Nephron (organoid): ENCODE measurements at regions not wholly inside any gene's neighbourhood (a gene's known extent, or its start where the extent isn't known, plus 50 kb on each side); places are given as distances from the start of the nearest gene placed in this dataset.
"Not testable (repeated sequence)": the region's sequence is repeated elsewhere in the genome, so short reads cannot be mapped to it uniquely, and the experiment has no call there.

ENCODE experiments used
- H3K27ac Mint-ChIP-seq, 3 experiments: 2 replicates each; pipeline ENCODE4 v1.8.0; 2020; ENCODE audit warnings: mixed read lengths in 3 of 3, mild to moderate bottlenecking in 2 of 3, moderate library complexity in 1 of 3
- H3K27me3 Mint-ChIP-seq: 2 replicates; pipeline ENCODE4 v1.8.0; 2021; ENCODE audit warnings: low read depth, mild to moderate bottlenecking, moderate library complexity, mixed read lengths
- H3K36me3 Mint-ChIP-seq: 2 replicates; pipeline ENCODE4 v1.8.0; 2020; ENCODE audit warnings: low read depth, mixed read lengths
- H3K4me1 Mint-ChIP-seq: 2 replicates; pipeline ENCODE4 v1.8.0; 2020; ENCODE audit warnings: mixed read lengths
- H3K4me3 Mint-ChIP-seq, 3 experiments: 2 replicates each; pipeline ENCODE4 v1.8.0; 2020; ENCODE audit warnings: mild to moderate bottlenecking in 3 of 3, mixed read lengths in 3 of 3, moderate library complexity in 2 of 3
- H3K9me3 Mint-ChIP-seq: 2 replicates; pipeline ENCODE4 v1.8.0; 2020; ENCODE audit warnings: mixed read lengths
- TF ChIP-seq, protein P1 (sequence below), 3 experiments: fragments of 200-600 bp; sonication (generic); IDR thresholded peaks; one replicate each; pipeline ENCODE4 v1.5.0; 2021; ENCODE audit warnings: antibody characterized with exemption in 3 of 3; ENCODE audit not compliant: unreplicated experiment in 3 of 3

DNA sequence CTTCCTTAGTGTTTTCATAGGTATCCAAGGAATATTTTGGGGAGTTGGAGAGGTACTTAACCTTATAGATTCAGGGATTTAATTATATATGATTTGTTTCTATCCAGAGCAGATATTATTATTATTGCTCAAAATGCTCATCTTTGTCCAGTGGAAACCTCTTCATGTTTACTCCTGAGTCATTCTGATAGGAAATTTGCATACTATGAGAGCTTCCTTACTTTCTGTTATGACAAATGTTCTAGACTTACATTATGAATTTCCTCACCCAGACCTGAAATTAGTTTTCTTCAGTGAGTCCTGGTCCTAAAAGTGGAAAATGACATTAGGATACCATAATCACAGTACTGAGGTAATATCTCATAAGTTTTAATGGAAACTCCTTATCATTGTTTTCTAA is 57.5 kb upstream of the PLPPR5 start:
- Mint-ChIP-seq H3K4me1 (no peaks in the 10 kb centered on the region), H3K27me3 (no peaks in the 10 kb centered on the region), H3K9me3 (no peaks in the 10 kb centered on the region), H3K36me3 (no peaks in the 10 kb centered on the region), H3K4me3 (no peak overlapping the region), H3K27ac (no peak overlapping the region)
- TF ChIP-seq, protein P1, sequence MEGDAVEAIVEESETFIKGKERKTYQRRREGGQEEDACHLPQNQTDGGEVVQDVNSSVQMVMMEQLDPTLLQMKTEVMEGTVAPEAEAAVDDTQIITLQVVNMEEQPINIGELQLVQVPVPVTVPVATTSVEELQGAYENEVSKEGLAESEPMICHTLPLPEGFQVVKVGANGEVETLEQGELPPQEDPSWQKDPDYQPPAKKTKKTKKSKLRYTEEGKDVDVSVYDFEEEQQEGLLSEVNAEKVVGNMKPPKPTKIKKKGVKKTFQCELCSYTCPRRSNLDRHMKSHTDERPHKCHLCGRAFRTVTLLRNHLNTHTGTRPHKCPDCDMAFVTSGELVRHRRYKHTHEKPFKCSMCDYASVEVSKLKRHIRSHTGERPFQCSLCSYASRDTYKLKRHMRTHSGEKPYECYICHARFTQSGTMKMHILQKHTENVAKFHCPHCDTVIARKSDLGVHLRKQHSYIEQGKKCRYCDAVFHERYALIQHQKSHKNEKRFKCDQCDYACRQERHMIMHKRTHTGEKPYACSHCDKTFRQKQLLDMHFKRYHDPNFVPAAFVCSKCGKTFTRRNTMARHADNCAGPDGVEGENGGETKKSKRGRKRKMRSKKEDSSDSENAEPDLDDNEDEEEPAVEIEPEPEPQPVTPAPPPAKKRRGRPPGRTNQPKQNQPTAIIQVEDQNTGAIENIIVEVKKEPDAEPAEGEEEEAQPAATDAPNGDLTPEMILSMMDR (IDR thresholded peaks at IDR 0.05; ENCODE audit: unreplicated experiment in 3 of 3) = no peak

DNA sequence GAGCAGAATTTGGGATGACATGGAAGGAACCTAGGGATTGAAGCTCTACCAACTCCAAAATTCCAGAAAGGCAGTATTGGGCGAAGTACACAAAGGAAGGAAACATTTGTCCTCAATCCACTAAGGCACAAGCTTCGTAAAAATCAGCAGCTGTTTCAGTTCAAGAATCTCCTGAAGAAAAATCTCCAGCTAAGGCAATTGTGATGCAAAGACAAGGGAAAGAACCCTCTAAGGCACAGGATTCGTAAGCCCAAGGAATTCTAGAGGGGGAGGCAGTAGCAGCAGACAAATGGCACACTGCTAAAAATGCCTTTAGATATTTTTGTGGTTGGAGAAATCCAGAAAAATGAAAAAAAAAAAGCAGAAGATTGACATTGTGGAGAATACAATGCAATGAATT is 64.5 kb upstream of the PLPPR5 start:
- H3K36me3 Mint-ChIP-seq = no peaks in the 10 kb centered on the region

DNA sequence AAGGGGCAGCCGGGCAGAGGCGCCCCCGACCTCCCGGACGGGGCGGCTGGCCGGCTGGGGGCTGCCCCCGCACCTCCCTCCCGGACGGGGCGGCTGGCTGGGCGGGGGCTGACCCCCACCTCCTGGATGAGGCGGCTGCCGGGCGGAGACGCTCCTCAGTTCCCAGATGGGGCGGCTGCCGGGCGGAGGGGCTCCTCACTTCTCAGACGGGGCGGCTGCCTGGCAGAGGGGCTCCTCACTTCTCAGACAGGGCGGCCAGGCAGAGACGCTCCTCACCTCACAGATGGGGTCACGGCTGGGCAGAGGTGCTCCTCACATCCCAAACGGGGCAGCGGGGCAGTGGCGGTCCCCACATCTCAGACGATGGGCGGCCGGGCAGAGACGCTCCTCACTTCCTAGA is 73.9 kb upstream of the PLPPR5 start:
- H3K4me3 Mint-ChIP-seq, H3K36me3 Mint-ChIP-seq, H3K4me1 Mint-ChIP-seq, H3K27me3 Mint-ChIP-seq, H3K27ac Mint-ChIP-seq: not testable (repeated sequence)
- peaks cover 11% of the 10 kb centered on the region for H3K9me3 Mint-ChIP-seq

More for the DNA sequence above, 64.5 kb upstream of the PLPPR5 start:
- H3K4me3 Mint-ChIP-seq = no peak overlapping the region
- no peaks in the 10 kb centered on the region for H3K4me1 Mint-ChIP-seq
- H3K27ac Mint-ChIP-seq = no peak overlapping the region
- H3K9me3 Mint-ChIP-seq = no peaks in the 10 kb centered on the region
- no peaks in the 10 kb centered on the region for H3K27me3 Mint-ChIP-seq
- TF ChIP-seq, protein P1 (IDR thresholded peaks at IDR 0.05; ENCODE audit: unreplicated experiment in 3 of 3) = no peak

DNA sequence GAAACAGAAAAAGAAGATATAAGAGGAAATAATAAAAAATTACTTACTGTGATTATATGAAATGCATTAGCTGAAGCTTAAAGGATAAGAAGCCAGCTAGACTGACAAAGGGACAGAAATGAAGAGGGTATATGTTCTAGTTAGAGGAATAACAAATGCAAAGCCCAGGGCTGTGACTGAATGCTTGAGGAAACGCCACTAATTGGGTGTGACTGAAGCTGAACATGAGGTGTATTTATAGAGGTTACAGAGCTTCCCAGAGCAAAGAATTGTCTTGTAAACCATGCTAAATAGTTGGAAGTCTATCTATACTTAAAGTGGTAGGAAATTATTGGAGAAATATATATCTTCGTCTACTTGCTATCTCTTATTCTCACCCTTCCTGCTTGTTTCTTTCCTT is 77.7 kb upstream of the PLPPR5 start:
- Mint-ChIP-seq H3K27ac (no peak overlapping the region), H3K36me3 (no peaks in the 10 kb centered on the region), H3K27me3 (no peaks in the 10 kb centered on the region), H3K4me1 (no peaks in the 10 kb centered on the region), H3K4me3 (no peak overlapping the region), H3K9me3 (no peaks in the 10 kb centered on the region)
- TF ChIP-seq, protein P1 (IDR thresholded peaks at IDR 0.05; ENCODE audit: unreplicated experiment in 3 of 3) = no peak

DNA sequence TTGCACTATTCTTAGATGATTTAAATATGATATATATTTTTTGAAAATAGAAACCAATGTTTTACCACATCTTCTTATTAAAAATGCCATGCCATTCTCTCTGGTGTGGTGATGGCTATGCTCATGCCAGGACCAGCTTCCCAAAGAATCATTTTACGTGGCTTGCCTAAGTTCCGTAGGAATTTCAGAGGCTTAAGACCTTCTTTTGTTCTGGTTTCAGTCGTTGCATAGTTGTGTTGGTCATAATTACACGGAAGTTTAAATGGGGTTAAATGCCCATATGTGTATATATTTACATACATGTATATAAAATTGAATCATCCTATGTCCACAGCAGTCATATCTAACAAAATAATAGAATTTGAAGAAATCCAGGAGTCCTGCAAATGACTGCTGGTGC is 78.7 kb upstream of the PLPPR5 start:
- H3K36me3 Mint-ChIP-seq = no peaks in the 10 kb centered on the region
- TF ChIP-seq, protein P1 (IDR thresholded peaks at IDR 0.05; ENCODE audit: unreplicated experiment in 3 of 3) = no peak

DNA sequence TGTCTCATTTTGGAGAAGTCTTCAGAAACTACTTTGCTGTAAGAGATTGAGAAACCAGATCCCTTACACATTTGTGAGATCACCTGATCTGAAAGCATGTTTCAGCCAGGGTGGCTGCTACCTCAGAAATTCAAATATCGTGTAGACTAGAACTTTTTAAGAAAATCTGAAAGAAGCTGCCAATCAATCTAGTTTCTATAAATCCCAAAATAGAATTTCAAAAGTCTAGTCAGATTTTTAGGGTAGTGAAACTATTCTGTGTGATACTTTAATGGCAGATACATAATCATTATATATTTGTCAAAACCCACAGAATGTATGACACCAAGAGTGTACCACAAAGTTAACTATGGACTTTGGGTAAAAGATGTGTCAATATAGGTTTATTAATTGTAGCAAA is 79.9 kb upstream of the PLPPR5 start:
- TF ChIP-seq, protein P1 (IDR thresholded peaks at IDR 0.05; ENCODE audit: unreplicated experiment in 3 of 3) = no peak
- Mint-ChIP-seq H3K9me3 (peaks cover 4% of the 10 kb centered on the region), H3K27ac (no peak overlapping the region), H3K27me3 (no peaks in the 10 kb centered on the region), H3K4me3 (no peak overlapping the region), H3K36me3 (no peaks in the 10 kb centered on the region), H3K4me1 (no peaks in the 10 kb centered on the region)

More for the DNA sequence above, 78.7 kb upstream of the PLPPR5 start:
- H3K9me3 Mint-ChIP-seq = no peaks in the 10 kb centered on the region
- H3K4me3 Mint-ChIP-seq = no peak overlapping the region
- H3K27me3 Mint-ChIP-seq = no peaks in the 10 kb centered on the region
- H3K4me1 Mint-ChIP-seq = no peaks in the 10 kb centered on the region
- no peak overlapping the region for H3K27ac Mint-ChIP-seq
